ENCODE measurements at regions not wholly inside any gene's neighbourhood (a gene's known extent, or its start where the extent isn't known, plus 50 kb on each side); places are given as distances from the start of the nearest gene placed in this dataset.

DNA sequence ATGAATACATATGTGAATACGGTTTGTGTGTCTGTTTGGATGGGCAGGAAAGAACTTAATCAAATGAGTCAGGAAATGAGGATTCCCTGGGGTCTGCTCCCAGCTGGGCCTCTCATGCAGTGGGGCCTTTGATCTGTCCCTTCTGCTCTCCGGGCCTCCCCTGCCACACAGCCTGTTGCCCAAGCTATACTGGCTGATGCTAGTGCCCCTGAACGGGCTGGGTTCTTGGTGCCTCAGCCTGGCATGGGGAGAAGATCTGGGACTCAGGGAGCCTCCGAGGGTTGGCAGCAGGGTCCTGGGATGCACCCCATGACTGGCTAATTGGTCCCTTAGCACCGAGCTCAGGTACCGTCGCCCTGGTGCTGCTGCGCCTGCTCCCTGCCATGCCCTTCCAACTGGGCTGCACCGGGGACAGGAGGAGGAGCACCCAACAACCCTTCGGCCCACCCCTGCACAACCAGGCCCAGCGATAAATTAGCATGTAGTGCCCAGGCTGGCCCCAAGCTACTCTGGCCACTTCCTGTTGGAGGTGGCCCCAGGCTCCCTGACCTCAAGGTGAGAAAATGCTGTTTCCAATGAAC lies 59.9 kb upstream of the DUSP5 start:
- TF ChIP-seq, protein P1, sequence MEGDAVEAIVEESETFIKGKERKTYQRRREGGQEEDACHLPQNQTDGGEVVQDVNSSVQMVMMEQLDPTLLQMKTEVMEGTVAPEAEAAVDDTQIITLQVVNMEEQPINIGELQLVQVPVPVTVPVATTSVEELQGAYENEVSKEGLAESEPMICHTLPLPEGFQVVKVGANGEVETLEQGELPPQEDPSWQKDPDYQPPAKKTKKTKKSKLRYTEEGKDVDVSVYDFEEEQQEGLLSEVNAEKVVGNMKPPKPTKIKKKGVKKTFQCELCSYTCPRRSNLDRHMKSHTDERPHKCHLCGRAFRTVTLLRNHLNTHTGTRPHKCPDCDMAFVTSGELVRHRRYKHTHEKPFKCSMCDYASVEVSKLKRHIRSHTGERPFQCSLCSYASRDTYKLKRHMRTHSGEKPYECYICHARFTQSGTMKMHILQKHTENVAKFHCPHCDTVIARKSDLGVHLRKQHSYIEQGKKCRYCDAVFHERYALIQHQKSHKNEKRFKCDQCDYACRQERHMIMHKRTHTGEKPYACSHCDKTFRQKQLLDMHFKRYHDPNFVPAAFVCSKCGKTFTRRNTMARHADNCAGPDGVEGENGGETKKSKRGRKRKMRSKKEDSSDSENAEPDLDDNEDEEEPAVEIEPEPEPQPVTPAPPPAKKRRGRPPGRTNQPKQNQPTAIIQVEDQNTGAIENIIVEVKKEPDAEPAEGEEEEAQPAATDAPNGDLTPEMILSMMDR (IDR thresholded peaks at IDR 0.05) = no peak
- no peak for TF ChIP-seq POLR2A (IDR thresholded peaks at IDR 0.05)

All from tibial nerve (tissue), 3 donors.